Keratinocyte (primary cell): ENCODE measurements at regions not wholly inside any gene's neighbourhood (a gene's known extent, or its start where the extent isn't known, plus 50 kb on each side); places are given as distances from the start of the nearest gene placed in this dataset.

Source experiments
- DNase-seq: peaks from one replicate; pipeline ENCODE4 v3.0.0-alpha.2; 2011; ENCODE audit warnings: low read depth, missing footprints, low spot score
- FAIRE-seq: peaks from 2 replicates; lab custom pipeline; 2011; peaks lifted over from hg19 to GRCh38; lab: Jason Lieb, UNC
- H2AFZ ChIP-seq: 2 replicates; pipeline ENCODE4 v1.6.0; 2012; ENCODE audit warnings: low read length, control low read depth, inconsistent platforms; ENCODE audit not compliant: control insufficient read depth
- H3K27ac ChIP-seq: 2 replicates; pipeline ENCODE4 v1.5.1; 2011; ENCODE audit warnings: low read length; ENCODE audit not compliant: control insufficient read depth, insufficient read depth
- H3K27me3 ChIP-seq: 3 replicates; pipeline ENCODE4 v1.6.0; 2011; ENCODE audit warnings: low read length; ENCODE audit not compliant: control insufficient read depth, insufficient read depth; ENCODE audit errors: extremely low read depth
- H3K36me3 ChIP-seq, 2 experiments: 2 replicates in 1 of 2; 3 replicates in 1 of 2; pipeline ENCODE4 v1.5.1; 2011; ENCODE audit warnings: low read length in 2 of 2, mild to moderate bottlenecking in 1 of 2; ENCODE audit not compliant: control insufficient read depth in 2 of 2, insufficient read depth in 2 of 2; ENCODE audit errors: extremely low read depth in 1 of 2
- H3K4me1 ChIP-seq: 3 replicates; pipeline ENCODE4 v1.5.1; 2011; ENCODE audit warnings: low read length; ENCODE audit not compliant: control insufficient read depth, insufficient read depth; ENCODE audit errors: extremely low read depth
- H3K4me2 ChIP-seq: 3 replicates; pipeline ENCODE4 v1.6.0; 2011; ENCODE audit warnings: low read depth, low read length; ENCODE audit not compliant: control insufficient read depth, insufficient read depth; ENCODE audit errors: extremely low read depth
- H3K4me3 ChIP-seq, 3 experiments: fragments of 200-600 bp in 1 of 3; sonication (generic) in 1 of 3; 2 replicates in 2 of 3; 3 replicates in 1 of 3; pipeline ENCODE4 v1.5.1; 2011 to 2016; ENCODE audit warnings: low read length in 3 of 3, mild to moderate bottlenecking in 3 of 3, control low read depth in 2 of 3, inconsistent platforms in 1 of 3, low read depth in 1 of 3, mixed read lengths in 1 of 3, mixed run types in 1 of 3, moderate library complexity in 1 of 3; ENCODE audit not compliant: control insufficient read depth in 2 of 3, insufficient read depth in 2 of 3; ENCODE audit errors: extremely low read depth in 1 of 3
- H3K79me2 ChIP-seq: 2 replicates; pipeline ENCODE4 v1.6.0; 2012; ENCODE audit warnings: low read length; ENCODE audit not compliant: control insufficient read depth, insufficient read depth
- H3K9ac ChIP-seq: 3 replicates; pipeline ENCODE4 v1.6.0; 2011; ENCODE audit warnings: low read length; ENCODE audit not compliant: control insufficient read depth, insufficient read depth; ENCODE audit errors: extremely low read depth
- H3K9me1 ChIP-seq: 3 replicates; pipeline ENCODE4 v1.6.0; 2011; ENCODE audit warnings: low read length; ENCODE audit not compliant: control insufficient read depth, insufficient read depth; ENCODE audit errors: extremely low read depth
- H3K9me3 ChIP-seq: 2 replicates; pipeline ENCODE4 v1.5.1; 2012; ENCODE audit warnings: low read depth, low read length; ENCODE audit not compliant: control insufficient read depth
- H4K20me1 ChIP-seq: 3 replicates; pipeline ENCODE4 v1.6.0; 2011; ENCODE audit warnings: low read length; ENCODE audit not compliant: control insufficient read depth, insufficient read depth; ENCODE audit errors: extremely low read depth
- CTCF ChIP-seq, 3 experiments: IDR thresholded peaks in 1 of 3; conservative IDR thresholded peaks in 1 of 3; optimal IDR thresholded peaks in 1 of 3; 2 replicates in 2 of 3; 3 replicates in 1 of 3; pipeline versions ENCODE3 to v1.5.1; 2011; ENCODE audit warnings: low read length in 3 of 3, mild to moderate bottlenecking in 3 of 3, moderate library complexity in 2 of 3, control low read depth in 1 of 3, inconsistent platforms in 1 of 3; ENCODE audit not compliant: insufficient read depth in 2 of 3; ENCODE audit errors: extremely low read depth in 1 of 3
- EZH2 ChIP-seq: IDR thresholded peaks from one replicate; pipeline ENCODE4 v1.6.1; 2012; ENCODE audit warnings: inconsistent platforms, mild to moderate bottlenecking, low read length, moderate library complexity
- dilution Hi-C: fragments of 300-500 bp; cut with MboI; formaldehyde crosslinking; loops from one replicate; pipeline ENCODE4 v1.7.0; 2020; ENCODE audit warnings: low sequenced_read_pairs; ENCODE audit not compliant: extremely low pct_ligation_motif_present

- Histone ChIP-seq H3K4me2 (no peak overlapping the region), H3K36me3 (no peaks in the 10 kb centered on the region), H3K9me1 (no peaks in the 10 kb centered on the region), H3K9me3 (no peaks in the 10 kb centered on the region), H3K4me1 (peaks cover 8% of the 10 kb centered on the region), H3K4me3 (no peak overlapping the region), H3K79me2 (no peaks in the 10 kb centered on the region), H3K27me3 (no peaks in the 10 kb centered on the region), H3K9ac (no peak overlapping the region), H4K20me1 (no peaks in the 10 kb centered on the region), H3K27ac (no peak overlapping the region), H2AFZ (no peak overlapping the region)
- dilution Hi-C loops: no loop called here
- FAIRE-seq: no peak
- DNase-seq: no peak
- TF ChIP-seq EZH2: no peak
- no peak for TF ChIP-seq CTCF (optimal IDR thresholded peaks at IDR 0.05 in 1 of 3, IDR thresholded peaks at IDR 0.05 in 1 of 3, conservative IDR thresholded peaks at IDR 0.05 in 1 of 3; ENCODE audit: extremely low read depth in 1 of 3, insufficient read depth in 2 of 3, low read length in 3 of 3)
These were observed 54.1 kb upstream of the ELL2 start for GRCh38 chr5:96015709-96016108.

GRCh38 chr5:96014395-96014794 is 52.7 kb upstream of the ELL2 start:
- no peaks in the 10 kb centered on the region for H3K36me3 ChIP-seq
- no peak overlapping the region for H3K9ac ChIP-seq
- no peak for FAIRE-seq
- no peak for DNase-seq
- H3K27ac ChIP-seq: no peak overlapping the region
- no peaks in the 10 kb centered on the region for H3K9me1 ChIP-seq
- no peaks in the 10 kb centered on the region for H3K27me3 ChIP-seq
- no peak overlapping the region for H2AFZ ChIP-seq
- dilution Hi-C loops: no loop called here
- H3K4me2 ChIP-seq: no peak overlapping the region
- no peaks in the 10 kb centered on the region for H3K79me2 ChIP-seq
- H3K9me3 ChIP-seq: no peaks in the 10 kb centered on the region
- H3K4me1 ChIP-seq: peaks cover 8% of the 10 kb centered on the region
- TF ChIP-seq EZH2: no peak
- no peak overlapping the region for H3K4me3 ChIP-seq
- H4K20me1 ChIP-seq: no peaks in the 10 kb centered on the region

- Histone ChIP-seq H3K4me3 (no peak overlapping the region), H3K9me1 (no peaks in the 10 kb centered on the region), H3K9ac (no peak overlapping the region), H3K27me3 (no peaks in the 10 kb centered on the region), H3K4me1 (peaks cover 8% of the 10 kb centered on the region), H2AFZ (no peak overlapping the region), H4K20me1 (no peaks in the 10 kb centered on the region), H3K4me2 (no peak overlapping the region), H3K79me2 (no peaks in the 10 kb centered on the region), H3K27ac (no peak overlapping the region), H3K9me3 (no peaks in the 10 kb centered on the region), H3K36me3 (no peaks in the 10 kb centered on the region)
- FAIRE-seq (no peak), DNase-seq (no peak)
- TF ChIP-seq CTCF (optimal IDR thresholded peaks at IDR 0.05 in 1 of 3, IDR thresholded peaks at IDR 0.05 in 1 of 3, conservative IDR thresholded peaks at IDR 0.05 in 1 of 3; ENCODE audit: extremely low read depth in 1 of 3, insufficient read depth in 2 of 3, low read length in 3 of 3) (no peak), EZH2 (no peak)
- dilution Hi-C loops: no loop called here
These were observed 51.6 kb upstream of the ELL2 start for GRCh38 chr5:96013254-96013653.
